GM18505 (cell line): ENCODE measurements at regions not wholly inside any gene's neighbourhood (a gene's known extent, or its start where the extent isn't known, plus 50 kb on each side); places are given as distances from the start of the nearest gene placed in this dataset.

Source experiments
- ATAC-seq: cut with Tn5 transposase; IDR thresholded peaks from one replicate; pipeline ENCODE4 v1.9.1; 2021; ENCODE audit not compliant: unreplicated experiment
- POLR2A ChIP-seq: IDR thresholded peaks from 4 replicates; pipeline ENCODE4 v1.6.1; 2011; ENCODE audit warnings: borderline replicate concordance; ENCODE audit not compliant: insufficient read depth, insufficient read length; ENCODE audit errors: extremely low read depth

GRCh38 chr1:25049190-25049589, 119.1 kb upstream of the RUNX3 start:
- ATAC-seq: no peak
- no peak for TF ChIP-seq POLR2A

DNA sequence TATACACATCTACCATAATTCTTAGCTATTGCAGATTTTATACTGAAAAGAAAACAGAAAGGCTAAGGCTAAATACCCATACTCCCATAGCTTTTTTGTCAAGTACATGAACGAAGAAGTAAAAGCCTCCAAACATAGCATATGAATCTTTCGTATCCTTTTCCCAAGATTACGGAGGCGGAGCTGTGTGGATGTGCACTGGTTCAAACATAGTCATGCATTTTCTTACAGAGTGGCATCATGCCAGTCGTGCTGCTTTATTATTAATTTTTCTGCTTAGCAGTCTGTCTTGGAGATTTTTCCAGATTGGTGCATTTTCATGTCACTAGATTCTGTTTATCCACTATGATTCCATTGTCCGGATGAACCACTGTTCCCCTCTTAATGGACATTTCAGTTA, 118.7 kb upstream of the RUNX3 start:
- no peak for TF ChIP-seq POLR2A
- ATAC-seq: no peak

DNA sequence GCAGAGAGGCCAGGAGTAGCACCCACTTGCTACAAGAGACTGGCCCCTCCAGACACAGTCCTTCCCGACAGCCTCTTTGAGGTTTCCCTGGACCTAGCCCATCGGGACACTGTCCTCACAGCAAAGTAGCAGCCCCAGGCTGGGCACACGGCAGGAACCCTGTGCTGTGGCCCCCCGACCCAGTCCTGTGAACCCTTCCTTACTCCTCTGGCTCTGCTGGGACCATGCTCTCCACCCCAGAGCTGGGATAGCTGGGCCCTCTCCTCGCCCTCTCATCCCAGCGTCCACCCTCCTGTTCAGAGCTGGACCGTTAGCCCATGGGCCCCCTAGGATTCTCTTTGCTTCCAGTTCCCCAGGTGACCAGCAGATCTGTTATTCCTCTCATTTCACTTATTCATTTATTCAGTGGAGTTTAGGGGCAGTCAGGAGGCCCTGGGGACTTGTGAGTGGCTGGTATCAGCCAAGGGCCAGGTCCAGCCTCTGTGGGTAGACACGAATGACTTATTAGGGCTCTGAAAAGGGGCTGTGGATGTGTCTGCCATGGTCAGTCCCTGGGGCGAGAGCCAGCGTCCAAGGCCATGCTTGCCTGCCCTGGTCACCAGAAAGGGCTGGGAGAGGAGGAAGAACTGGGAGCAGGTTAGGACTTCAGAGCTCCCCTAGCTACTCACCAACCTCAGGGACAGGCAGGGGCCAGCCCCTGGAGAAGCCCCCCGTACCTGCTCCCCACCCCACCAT, 117.6 kb upstream of the RUNX3 start:
- TF ChIP-seq POLR2A: no peak

GRCh38 chr1:25046194-25046532, 116.1 kb upstream of the RUNX3 start:
- ATAC-seq: no peak
- TF ChIP-seq POLR2A: no peak

More for the DNA sequence above, 117.6 kb upstream of the RUNX3 start:
- ATAC-seq: no peak

GRCh38 chr1:25045480-25046193, 115.6 kb upstream of the RUNX3 start:
- no peak for ATAC-seq
- no peak for TF ChIP-seq POLR2A

DNA sequence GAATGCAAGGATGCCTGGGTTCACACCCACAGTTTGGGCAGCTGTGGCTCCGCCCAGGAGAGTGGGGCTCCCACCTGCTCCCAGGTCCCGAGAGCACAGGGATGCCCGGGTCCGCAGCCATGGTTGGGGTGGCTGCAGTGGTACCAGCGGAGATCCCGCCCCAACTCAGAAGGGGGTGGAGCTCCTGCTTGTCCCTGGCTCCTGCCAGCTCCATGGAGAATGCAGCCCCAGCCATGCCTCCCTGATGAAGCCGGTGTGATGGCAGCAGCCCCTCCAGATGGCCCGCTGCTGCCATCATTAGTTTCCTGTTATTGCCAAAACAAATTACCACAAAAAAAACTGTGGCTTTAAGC, 113.1 kb upstream of the RUNX3 start:
- ATAC-seq: no peak

DNA sequence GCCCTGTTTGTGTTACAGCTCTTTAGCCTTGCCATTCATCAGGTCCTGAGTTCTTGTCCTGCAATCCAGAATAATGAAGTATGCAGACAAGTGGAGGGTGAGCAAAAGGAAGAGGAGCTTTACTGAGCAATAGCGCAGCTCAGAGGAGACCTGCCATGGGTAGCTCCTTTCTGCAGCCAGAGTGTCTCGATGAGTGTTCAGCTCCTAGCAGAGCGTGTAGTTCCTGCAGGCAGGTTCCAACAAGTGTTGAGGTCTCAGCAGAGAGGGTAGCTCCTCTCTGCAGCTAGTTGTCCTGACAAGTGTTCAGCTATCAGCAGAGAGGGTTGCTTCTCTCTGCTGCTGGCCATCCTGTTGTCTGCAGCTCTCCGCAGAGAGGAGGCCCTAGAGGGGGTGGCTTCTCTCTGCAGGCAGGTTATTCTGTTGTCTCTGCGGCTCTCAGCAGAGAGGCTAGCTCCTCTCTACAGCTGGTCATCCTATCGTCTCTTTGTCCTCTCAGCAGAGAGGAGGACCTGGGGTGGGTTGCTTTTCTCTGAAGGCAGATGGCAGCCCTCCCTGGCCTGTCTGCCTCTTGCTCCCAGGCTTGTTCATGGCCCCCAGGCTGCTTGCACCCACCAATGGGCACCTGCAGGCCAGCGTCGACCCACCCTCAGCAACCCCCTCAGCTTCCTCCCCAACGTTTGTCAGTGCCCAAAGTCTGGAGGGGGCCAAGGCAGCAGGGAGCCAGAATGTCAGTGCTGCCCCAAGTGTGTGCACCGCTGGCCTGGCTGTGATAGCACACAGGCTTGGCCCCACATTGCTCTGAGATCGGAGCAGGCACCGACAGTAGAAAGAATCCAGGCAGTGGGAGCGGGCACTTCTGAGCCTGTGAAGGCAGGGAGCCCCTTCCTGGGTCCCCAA, 112.5 kb upstream of the RUNX3 start:
- ATAC-seq: no peak
- TF ChIP-seq POLR2A: no peak

More for the DNA sequence above, 113.1 kb upstream of the RUNX3 start:
- no peak for TF ChIP-seq POLR2A

- TF ChIP-seq POLR2A: no peak
- ATAC-seq: no peak
These were observed 111.8 kb upstream of the RUNX3 start for GRCh38 chr1:25041916-25042315.

DNA sequence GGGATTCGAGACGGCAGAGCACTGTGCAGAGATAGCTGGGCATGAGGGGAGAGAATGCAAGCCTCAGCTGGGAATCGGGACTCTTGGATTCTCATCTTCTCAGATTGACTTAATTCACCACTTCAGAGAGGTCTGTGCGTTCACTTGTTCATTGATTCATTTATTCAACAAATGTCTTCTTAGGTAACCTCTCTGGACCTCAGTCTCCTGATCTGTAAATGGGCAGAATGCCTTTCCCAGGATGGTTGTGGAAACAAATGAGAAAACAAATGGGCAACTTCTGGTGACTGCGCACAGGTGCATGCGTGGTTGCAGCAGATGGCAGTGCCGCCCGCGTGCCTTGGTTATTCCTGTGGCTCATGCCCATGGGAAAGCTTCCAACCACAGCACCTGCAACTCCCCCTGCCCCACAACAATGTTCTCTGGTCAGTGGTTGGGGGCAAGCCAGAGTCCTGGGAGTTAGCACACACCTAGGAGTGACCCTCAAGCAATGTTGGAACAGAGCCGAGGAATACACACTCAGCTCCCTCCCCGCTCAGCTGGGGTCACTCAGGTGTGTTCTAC, 110.1 kb upstream of the RUNX3 start:
- TF ChIP-seq POLR2A: no peak
- ATAC-seq: no peak

DNA sequence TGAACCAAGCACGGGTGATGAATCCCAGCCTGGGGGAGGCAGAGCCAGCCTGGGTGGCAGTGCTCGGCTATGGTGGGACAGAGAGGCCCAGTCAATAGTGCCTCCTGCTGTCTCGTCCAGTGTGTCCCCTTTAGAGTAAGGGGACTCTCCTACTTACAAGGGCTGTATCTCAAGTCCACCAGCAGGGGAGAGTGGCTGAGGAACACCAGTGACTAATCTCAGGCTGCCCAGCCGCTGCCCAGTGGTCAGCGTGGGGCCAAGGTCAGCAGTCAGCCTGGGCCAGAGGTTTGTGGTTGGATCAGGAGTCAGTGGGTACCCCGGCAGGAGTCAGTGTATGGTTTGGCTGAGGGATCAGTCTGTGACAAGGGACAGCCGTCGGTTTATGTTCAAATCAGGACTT, 109.2 kb upstream of the RUNX3 start:
- ATAC-seq: no peak
- no peak for TF ChIP-seq POLR2A

- no peak for ATAC-seq
- no peak for TF ChIP-seq POLR2A
These were observed 108.6 kb upstream of the RUNX3 start for GRCh38 chr1:25038699-25039098.

- no peak for TF ChIP-seq POLR2A
These were observed 107.3 kb upstream of the RUNX3 start for GRCh38 chr1:25037174-25038074.

GRCh38 chr1:25036117-25036546, 106.1 kb upstream of the RUNX3 start:
- no peak for ATAC-seq
- no peak for TF ChIP-seq POLR2A

More at GRCh38 chr1:25037174-25038074, 107.3 kb upstream of the RUNX3 start:
- ATAC-seq: no peak

GRCh38 chr1:25035523-25036116, 105.5 kb upstream of the RUNX3 start:
- ATAC-seq: no peak
- TF ChIP-seq POLR2A: no peak
